Ishikawa (cell line): ENCODE measurements at regions not wholly inside any gene's neighbourhood (a gene's known extent, or its start where the extent isn't known, plus 50 kb on each side); places are given as distances from the start of the nearest gene placed in this dataset.

Experiments used
- CEBPB ChIP-seq: IDR thresholded peaks from 2 replicates; pipeline ENCODE4 v1.6.1; 2012
- CREB1 ChIP-seq: IDR thresholded peaks from 2 replicates; pipeline ENCODE4 v1.6.1; 2012; ENCODE audit warnings: low read depth
- EGR1 ChIP-seq: IDR thresholded peaks from 2 replicates; pipeline ENCODE4 v1.6.1; 2012
- EP300 ChIP-seq: IDR thresholded peaks from 2 replicates; pipeline ENCODE4 v1.6.1; 2012; ENCODE audit warnings: borderline replicate concordance
- FOXM1 ChIP-seq: IDR thresholded peaks from 2 replicates; pipeline ENCODE4 v1.6.1; 2012; ENCODE audit warnings: low read depth, borderline replicate concordance
- MAX ChIP-seq: IDR thresholded peaks from 2 replicates; pipeline ENCODE4 v1.6.1; 2012
- NFIC ChIP-seq: IDR thresholded peaks from 2 replicates; pipeline ENCODE4 v1.6.1; 2012
- RAD21 ChIP-seq: IDR thresholded peaks from 2 replicates; pipeline ENCODE4 v1.6.1; 2012; ENCODE audit warnings: low read depth
- REST ChIP-seq: IDR thresholded peaks from 2 replicates; pipeline ENCODE4 v1.6.1; 2012; ENCODE audit warnings: low read depth, mild to moderate bottlenecking
- TAF1 ChIP-seq: IDR thresholded peaks from 2 replicates; pipeline ENCODE4 v1.6.1; 2012; ENCODE audit warnings: low read depth, mild to moderate bottlenecking
- TCF12 ChIP-seq: IDR thresholded peaks from 2 replicates; pipeline ENCODE4 v1.6.1; 2012; ENCODE audit warnings: low read depth
- TEAD4 ChIP-seq: IDR thresholded peaks from 2 replicates; pipeline ENCODE4 v1.6.1; 2012
- USF1 ChIP-seq: IDR thresholded peaks from 2 replicates; pipeline ENCODE4 v1.6.1; 2012
- YY1 ChIP-seq: IDR thresholded peaks from 2 replicates; pipeline ENCODE4 v1.6.1; 2012; ENCODE audit warnings: low read depth
- ZBTB7A ChIP-seq: IDR thresholded peaks from 2 replicates; pipeline ENCODE4 v1.6.1; 2012; ENCODE audit warnings: low read depth

GRCh38 chr2:228522977-228523376 lies 341.5 kb upstream of the SPHKAP start:
- TF ChIP-seq ZBTB7A (no peak), CREB1 (no peak), TAF1 (no peak), REST (no peak)

GRCh38 chr2:228522276-228522675 lies 340.8 kb upstream of the SPHKAP start:
- TF ChIP-seq CREB1 (no peak), MAX (no peak), EGR1 (no peak), NFIC (no peak), EP300 (no peak)

- TF ChIP-seq CEBPB (no peak), TEAD4 (no peak), TAF1 (no peak), NFIC (no peak), RAD21 (no peak)
Measured at GRCh38 chr2:228519561-228519960, 338.1 kb upstream of the SPHKAP start.

- no peak for TF ChIP-seq NFIC
- TF ChIP-seq ZBTB7A = no peak
- no peak for TF ChIP-seq RAD21
- no peak for TF ChIP-seq EP300
- TF ChIP-seq MAX = no peak
- TF ChIP-seq TEAD4 = no peak
- TF ChIP-seq CREB1 = no peak
- TF ChIP-seq YY1 = no peak
Measured at GRCh38 chr2:228516019-228516418, 334.5 kb upstream of the SPHKAP start.

- TF ChIP-seq EGR1 (no peak), TEAD4 (no peak), CREB1 (no peak), MAX (no peak)
Measured at GRCh38 chr2:228509021-228509420, 327.5 kb upstream of the SPHKAP start.

- TF ChIP-seq TCF12 = no peak
- TF ChIP-seq TEAD4 = no peak
- no peak for TF ChIP-seq YY1
- TF ChIP-seq ZBTB7A = no peak
- TF ChIP-seq USF1 = no peak
- no peak for TF ChIP-seq EP300
- TF ChIP-seq MAX = no peak
- TF ChIP-seq NFIC = no peak
- TF ChIP-seq EGR1 = no peak
- TF ChIP-seq CEBPB = no peak
- no peak for TF ChIP-seq RAD21
- no peak for TF ChIP-seq CREB1
- no peak for TF ChIP-seq REST
Measured at GRCh38 chr2:228507870-228508269, 326.4 kb upstream of the SPHKAP start.

GRCh38 chr2:228507231-228507824 lies 325.8 kb upstream of the SPHKAP start:
- TF ChIP-seq REST = no peak
- TF ChIP-seq EP300 = no peak
- TF ChIP-seq TEAD4 = no peak
- TF ChIP-seq EGR1 = no peak
- TF ChIP-seq CEBPB = no peak
- no peak for TF ChIP-seq MAX
- TF ChIP-seq TAF1 = no peak
- TF ChIP-seq RAD21 = no peak
- no peak for TF ChIP-seq CREB1
- TF ChIP-seq FOXM1 = no peak
- TF ChIP-seq ZBTB7A = no peak
- TF ChIP-seq NFIC = no peak
- no peak for TF ChIP-seq YY1
- no peak for TF ChIP-seq USF1
